ENCODE measurements at regions not wholly inside any gene's neighbourhood (a gene's known extent, or its start where the extent isn't known, plus 50 kb on each side); places are given as distances from the start of the nearest gene placed in this dataset.

DNA sequence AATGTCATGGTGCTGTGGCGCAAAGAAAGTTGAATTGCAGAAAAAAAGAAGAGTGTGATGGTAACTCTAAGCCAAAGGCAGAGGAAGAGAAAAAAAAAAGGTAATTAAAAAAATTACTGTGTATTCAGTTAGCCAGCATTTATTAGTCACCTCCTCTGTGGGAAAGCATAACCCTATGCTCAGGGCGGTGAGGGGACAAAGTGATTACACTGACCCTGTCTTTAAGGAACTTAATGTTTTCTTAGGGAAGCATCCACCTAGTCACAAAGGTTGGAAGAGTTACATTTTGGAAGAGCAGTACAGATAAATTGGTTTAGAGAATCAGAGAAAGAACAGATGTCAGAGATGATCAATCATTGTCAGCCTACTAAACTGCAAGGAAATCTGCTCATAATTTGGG, 410.3 kb downstream of the CDH11 start:
- Histone ChIP-seq H3K27ac (no peak overlapping the region), H3K4me1 (ENCODE audit: control insufficient read depth in 1 of 2, low read depth in 2 of 2) (no peaks in the 10 kb centered on the region), H3K36me3 (no peaks in the 10 kb centered on the region), H3K27me3 (replicated peaks; ENCODE audit: insufficient read depth) (no peaks in the 10 kb centered on the region), H3K9me3 (no peaks in the 10 kb centered on the region), H3K4me3 (no peak overlapping the region)
- no peak for ATAC-seq (ENCODE audit: insufficient number of reproducible peaks, low FRiP score, low read depth)
- TF ChIP-seq, protein P1, sequence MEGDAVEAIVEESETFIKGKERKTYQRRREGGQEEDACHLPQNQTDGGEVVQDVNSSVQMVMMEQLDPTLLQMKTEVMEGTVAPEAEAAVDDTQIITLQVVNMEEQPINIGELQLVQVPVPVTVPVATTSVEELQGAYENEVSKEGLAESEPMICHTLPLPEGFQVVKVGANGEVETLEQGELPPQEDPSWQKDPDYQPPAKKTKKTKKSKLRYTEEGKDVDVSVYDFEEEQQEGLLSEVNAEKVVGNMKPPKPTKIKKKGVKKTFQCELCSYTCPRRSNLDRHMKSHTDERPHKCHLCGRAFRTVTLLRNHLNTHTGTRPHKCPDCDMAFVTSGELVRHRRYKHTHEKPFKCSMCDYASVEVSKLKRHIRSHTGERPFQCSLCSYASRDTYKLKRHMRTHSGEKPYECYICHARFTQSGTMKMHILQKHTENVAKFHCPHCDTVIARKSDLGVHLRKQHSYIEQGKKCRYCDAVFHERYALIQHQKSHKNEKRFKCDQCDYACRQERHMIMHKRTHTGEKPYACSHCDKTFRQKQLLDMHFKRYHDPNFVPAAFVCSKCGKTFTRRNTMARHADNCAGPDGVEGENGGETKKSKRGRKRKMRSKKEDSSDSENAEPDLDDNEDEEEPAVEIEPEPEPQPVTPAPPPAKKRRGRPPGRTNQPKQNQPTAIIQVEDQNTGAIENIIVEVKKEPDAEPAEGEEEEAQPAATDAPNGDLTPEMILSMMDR (IDR thresholded peaks at IDR 0.05) = no peak
- DNase-seq (ENCODE audit: low spot score) = no peak

DNA sequence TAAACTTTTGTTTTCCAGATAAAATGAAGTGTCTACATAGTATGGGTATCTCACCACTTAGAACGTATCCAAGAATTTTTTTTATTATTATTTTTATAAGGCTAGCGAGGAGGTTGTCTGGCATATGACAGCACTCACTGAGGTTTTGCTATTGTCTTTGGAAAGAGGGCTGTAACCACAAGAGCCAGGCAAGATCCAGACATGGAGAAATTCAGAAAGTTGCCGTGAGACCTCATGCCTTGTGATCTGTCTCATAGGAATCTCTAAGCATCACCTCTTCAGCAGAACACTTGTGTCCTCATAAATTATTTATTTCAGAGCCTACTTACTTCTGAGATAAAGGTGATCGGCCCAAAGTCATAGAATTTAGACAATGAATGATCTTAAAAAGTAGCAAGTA, 410.8 kb downstream of the CDH11 start:
- Histone ChIP-seq H3K27me3 (replicated peaks; ENCODE audit: insufficient read depth) (no peaks in the 10 kb centered on the region), H3K9me3 (no peaks in the 10 kb centered on the region), H3K4me1 (ENCODE audit: control insufficient read depth in 1 of 2, low read depth in 2 of 2) (no peaks in the 10 kb centered on the region), H3K4me3 (no peak overlapping the region), H3K36me3 (no peaks in the 10 kb centered on the region), H3K27ac (no peak overlapping the region)
- TF ChIP-seq, protein P1 (IDR thresholded peaks at IDR 0.05) = no peak
- no peak for DNase-seq (ENCODE audit: low spot score)
- no peak for ATAC-seq (ENCODE audit: insufficient number of reproducible peaks, low FRiP score, low read depth)

DNA sequence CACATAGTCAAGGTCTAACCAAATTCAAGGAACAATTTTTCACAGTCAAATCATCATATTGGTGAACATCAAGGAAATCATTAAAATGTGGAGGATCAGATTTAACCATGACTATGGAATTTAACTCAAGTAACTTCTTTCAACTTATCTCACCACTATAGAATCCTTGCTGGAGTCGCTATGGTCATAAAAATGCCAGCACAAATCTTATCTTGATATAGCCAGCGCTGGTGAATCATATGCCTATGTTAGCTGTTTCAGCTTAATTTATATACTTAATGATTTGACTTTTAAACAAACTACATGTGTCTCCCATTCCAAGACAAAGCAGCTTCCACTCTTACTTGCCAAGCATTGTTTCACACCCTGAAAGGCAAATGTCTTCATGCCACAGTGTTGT, 416.4 kb downstream of the CDH11 start:
- Histone ChIP-seq H3K27me3 (replicated peaks; ENCODE audit: insufficient read depth) (no peaks in the 10 kb centered on the region), H3K27ac (no peak overlapping the region), H3K4me3 (no peak overlapping the region), H3K36me3 (no peaks in the 10 kb centered on the region), H3K4me1 (ENCODE audit: control insufficient read depth in 1 of 2, low read depth in 2 of 2) (no peaks in the 10 kb centered on the region), H3K9me3 (no peaks in the 10 kb centered on the region)
- DNase-seq (ENCODE audit: low spot score) = no peak
- TF ChIP-seq, protein P1 (IDR thresholded peaks at IDR 0.05) = no peak
- no peak for ATAC-seq (ENCODE audit: insufficient number of reproducible peaks, low FRiP score, low read depth)

DNA sequence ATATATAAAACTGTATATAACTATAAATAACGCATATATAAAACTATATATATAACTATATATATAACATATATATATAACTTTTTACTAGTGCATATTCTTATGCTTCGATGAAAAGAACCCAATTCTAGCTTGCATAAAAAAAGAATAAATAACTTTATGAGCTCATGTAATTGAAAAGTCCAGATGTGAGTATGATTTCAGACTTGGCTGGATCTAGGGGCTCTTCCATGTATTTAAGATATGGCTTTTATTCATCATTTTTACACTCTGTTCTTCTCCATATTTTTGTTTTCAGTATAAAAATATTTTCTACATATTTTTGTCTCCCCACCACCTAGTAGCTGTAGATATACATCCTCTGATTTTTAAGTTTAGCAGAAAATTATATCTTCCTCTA, 417.5 kb downstream of the CDH11 start:
- TF ChIP-seq, protein P1 (IDR thresholded peaks at IDR 0.05) = no peak
- H3K9me3 ChIP-seq = no peaks in the 10 kb centered on the region
- DNase-seq (ENCODE audit: low spot score) (no peak), ATAC-seq (ENCODE audit: insufficient number of reproducible peaks, low FRiP score, low read depth) (no peak)
- no peak overlapping the region for H3K4me3 ChIP-seq
- no peaks in the 10 kb centered on the region for H3K4me1 ChIP-seq (ENCODE audit: control insufficient read depth in 1 of 2, low read depth in 2 of 2)
- no peak overlapping the region for H3K27ac ChIP-seq
- H3K27me3 ChIP-seq (replicated peaks; ENCODE audit: insufficient read depth) = no peaks in the 10 kb centered on the region
- H3K36me3 ChIP-seq = no peaks in the 10 kb centered on the region

DNA sequence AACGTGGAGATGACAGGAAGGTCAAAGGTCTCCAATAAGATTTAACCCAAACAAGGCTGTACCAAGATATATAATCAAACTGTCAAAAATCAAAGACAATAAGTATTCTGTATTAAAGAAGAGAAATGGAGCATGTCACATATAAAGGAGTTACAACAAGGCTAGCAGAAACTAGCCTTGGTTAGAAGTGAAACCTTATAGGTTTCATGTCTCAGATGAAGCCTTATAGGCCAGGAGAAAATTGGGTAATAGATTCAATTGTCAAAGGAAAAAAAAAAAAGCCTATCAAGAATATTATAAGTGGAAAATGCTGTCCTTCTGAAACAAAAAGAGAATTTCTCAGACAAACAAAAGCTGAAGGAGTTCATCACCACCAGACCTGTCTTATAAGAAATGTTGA, 419.4 kb downstream of the CDH11 start:
- Histone ChIP-seq H3K4me1 (ENCODE audit: control insufficient read depth in 1 of 2, low read depth in 2 of 2) (no peaks in the 10 kb centered on the region), H3K4me3 (no peak overlapping the region), H3K9me3 (no peaks in the 10 kb centered on the region), H3K36me3 (no peaks in the 10 kb centered on the region), H3K27me3 (replicated peaks; ENCODE audit: insufficient read depth) (no peaks in the 10 kb centered on the region), H3K27ac (no peak overlapping the region)
- ATAC-seq (ENCODE audit: insufficient number of reproducible peaks, low FRiP score, low read depth) (no peak), DNase-seq (ENCODE audit: low spot score) (no peak)
- TF ChIP-seq, protein P1 (IDR thresholded peaks at IDR 0.05) = no peak
